ENCODE measurements at regions not wholly inside any gene's neighbourhood (a gene's known extent, or its start where the extent isn't known, plus 50 kb on each side); places are given as distances from the start of the nearest gene placed in this dataset.

GRCh38 chr2:129812071-129812470 is 167.4 kb upstream of the RAB6C start:
- Histone ChIP-seq H3K36me3 (ENCODE audit: insufficient read depth, low read length) (no peaks in the 10 kb centered on the region), H3K9me3 (ENCODE audit: low read depth, low read length) (no peaks in the 10 kb centered on the region), H3K4me1 (ENCODE audit: insufficient read depth, low read length) (no peaks in the 10 kb centered on the region), H4K20me1 (ENCODE audit: insufficient read depth, low read length) (no peaks in the 10 kb centered on the region), H3K4me3 (ENCODE audit: insufficient read depth, low read length) (no peak overlapping the region), H3K79me2 (ENCODE audit: insufficient read depth, low read length) (no peaks in the 10 kb centered on the region), H3K27me3 (ENCODE audit: insufficient read depth, low read length) (no peaks in the 10 kb centered on the region), H3K4me2 (ENCODE audit: insufficient read depth, low read length) (no peak overlapping the region), H3K27ac (ENCODE audit: low read depth, low read length) (no peak overlapping the region), H2AFZ (ENCODE audit: low read length) (no peak overlapping the region)
- DNase-seq (ENCODE audit: insufficient read length, low spot score, missing footprints), result no peak
- TF ChIP-seq CTCF (IDR thresholded peaks at IDR 0.05; ENCODE audit: extremely low read depth, low read depth, low read length), result no peak

GRCh38 chr2:129812654-129813053 is 166.8 kb upstream of the RAB6C start:
- Histone ChIP-seq H3K36me3 (ENCODE audit: insufficient read depth, low read length) (no peaks in the 10 kb centered on the region), H3K4me3 (ENCODE audit: insufficient read depth, low read length) (no peak overlapping the region), H4K20me1 (ENCODE audit: insufficient read depth, low read length) (no peaks in the 10 kb centered on the region), H3K79me2 (ENCODE audit: insufficient read depth, low read length) (no peaks in the 10 kb centered on the region), H3K4me2 (ENCODE audit: insufficient read depth, low read length) (no peak overlapping the region), H3K27me3 (ENCODE audit: insufficient read depth, low read length) (no peaks in the 10 kb centered on the region), H3K9me3 (ENCODE audit: low read depth, low read length) (no peaks in the 10 kb centered on the region), H2AFZ (ENCODE audit: low read length) (no peak overlapping the region), H3K4me1 (ENCODE audit: insufficient read depth, low read length) (no peaks in the 10 kb centered on the region), H3K27ac (ENCODE audit: low read depth, low read length) (no peak overlapping the region)
- no peak for DNase-seq (ENCODE audit: insufficient read length, low spot score, missing footprints)
- no peak for TF ChIP-seq CTCF (IDR thresholded peaks at IDR 0.05; ENCODE audit: extremely low read depth, low read depth, low read length)

GRCh38 chr2:129813404-129813803 is 166.1 kb upstream of the RAB6C start:
- Histone ChIP-seq H3K36me3 (ENCODE audit: insufficient read depth, low read length) (no peaks in the 10 kb centered on the region), H4K20me1 (ENCODE audit: insufficient read depth, low read length) (no peaks in the 10 kb centered on the region), H3K79me2 (ENCODE audit: insufficient read depth, low read length) (no peaks in the 10 kb centered on the region), H3K27me3 (ENCODE audit: insufficient read depth, low read length) (no peaks in the 10 kb centered on the region), H3K9me3 (ENCODE audit: low read depth, low read length) (no peaks in the 10 kb centered on the region), H3K27ac (ENCODE audit: low read depth, low read length) (no peak overlapping the region), H3K4me2 (ENCODE audit: insufficient read depth, low read length) (no peak overlapping the region), H3K4me3 (ENCODE audit: insufficient read depth, low read length) (no peak overlapping the region), H3K4me1 (ENCODE audit: insufficient read depth, low read length) (no peaks in the 10 kb centered on the region), H2AFZ (ENCODE audit: low read length) (no peak overlapping the region)
- DNase-seq (ENCODE audit: insufficient read length, low spot score, missing footprints), result no peak
- TF ChIP-seq CTCF (IDR thresholded peaks at IDR 0.05; ENCODE audit: extremely low read depth, low read depth, low read length), result no peak

- DNase-seq (ENCODE audit: insufficient read length, low spot score, missing footprints), result no peak
- H3K4me2 ChIP-seq (ENCODE audit: insufficient read depth, low read length), result no peak overlapping the region
Observed at GRCh38 chr2:129816813-129817574, 162.5 kb upstream of the RAB6C start.

More at GRCh38 chr2:129816813-129817574, 162.5 kb upstream of the RAB6C start:
- no peaks in the 10 kb centered on the region for H4K20me1 ChIP-seq (ENCODE audit: insufficient read depth, low read length)
- no peaks in the 10 kb centered on the region for H3K36me3 ChIP-seq (ENCODE audit: insufficient read depth, low read length)
- H2AFZ ChIP-seq (ENCODE audit: low read length), result no peak overlapping the region
- H3K27me3 ChIP-seq (ENCODE audit: insufficient read depth, low read length), result no peaks in the 10 kb centered on the region
- TF ChIP-seq CTCF (IDR thresholded peaks at IDR 0.05; ENCODE audit: extremely low read depth, low read depth, low read length), result no peak
- H3K27ac ChIP-seq (ENCODE audit: low read depth, low read length), result no peak overlapping the region
- H3K4me1 ChIP-seq (ENCODE audit: insufficient read depth, low read length), result no peaks in the 10 kb centered on the region
- H3K4me3 ChIP-seq (ENCODE audit: insufficient read depth, low read length), result no peak overlapping the region
- no peaks in the 10 kb centered on the region for H3K79me2 ChIP-seq (ENCODE audit: insufficient read depth, low read length)
- no peaks in the 10 kb centered on the region for H3K9me3 ChIP-seq (ENCODE audit: low read depth, low read length)
